Parathyroid adenoma (tissue), 2 donors: ENCODE measurements at regions not wholly inside any gene's neighbourhood (a gene's known extent, or its start where the extent isn't known, plus 50 kb on each side); places are given as distances from the start of the nearest gene placed in this dataset.
"Not testable (repeated sequence)": the region's sequence is repeated elsewhere in the genome, so short reads cannot be mapped to it uniquely, and the experiment has no call there.

Experiments used
- H2AFZ ChIP-seq: fragments of 300-600 bp; sonication (generic); one replicate; pipeline ENCODE4 v1.7.0; 2017; ENCODE audit warnings: antibody characterized with exemption, mild to moderate bottlenecking
- H3K27ac ChIP-seq: fragments of 300-600 bp; sonication (generic); one replicate; pipeline ENCODE4 v1.7.0; 2017
- H3K27me3 ChIP-seq: fragments of 300-600 bp; sonication (generic); one replicate; pipeline ENCODE4 v1.7.0; 2017; ENCODE audit warnings: low read length; ENCODE audit not compliant: control insufficient read depth, insufficient read depth
- H3K36me3 ChIP-seq: fragments of 300-600 bp; sonication (generic); one replicate; pipeline ENCODE4 v1.7.0; 2017; ENCODE audit warnings: low read length; ENCODE audit not compliant: control insufficient read depth, insufficient read depth
- H3K4me1 ChIP-seq: fragments of 300-600 bp; sonication (generic); one replicate; pipeline ENCODE4 v1.7.0; 2017; ENCODE audit warnings: control low read depth
- H3K4me2 ChIP-seq: fragments of 300-600 bp; sonication (generic); one replicate; pipeline ENCODE4 v1.7.0; 2017; ENCODE audit warnings: low read length
- H3K4me3 ChIP-seq: fragments of 300-600 bp; sonication (generic); one replicate; pipeline ENCODE4 v1.7.0; 2017; ENCODE audit warnings: low read depth, low read length
- H3K79me2 ChIP-seq: fragments of 300-600 bp; sonication (generic); one replicate; pipeline ENCODE4 v1.7.0; 2017; ENCODE audit warnings: control low read depth
- H3K9ac ChIP-seq: fragments of 300-600 bp; sonication (generic); one replicate; pipeline ENCODE4 v1.7.0; 2017; ENCODE audit warnings: mild to moderate bottlenecking
- H3K9me3 ChIP-seq: fragments of 300-600 bp; sonication (generic); one replicate; pipeline ENCODE4 v1.7.0; 2017; ENCODE audit warnings: low read length; ENCODE audit not compliant: control insufficient read depth
- CTCF ChIP-seq: fragments of 300-600 bp; sonication (generic); IDR thresholded peaks from one replicate; pipeline ENCODE4 v1.7.0; 2017; ENCODE audit warnings: antibody characterized with exemption, mild to moderate bottlenecking
- donor health status: primary hyperparathyroidism.

- no peak for TF ChIP-seq CTCF
- H3K4me3 ChIP-seq = no peak overlapping the region
- no peak overlapping the region for H2AFZ ChIP-seq
- no peak overlapping the region for H3K27ac ChIP-seq
- no peaks in the 10 kb centered on the region for H3K79me2 ChIP-seq
- no peaks in the 10 kb centered on the region for H3K4me1 ChIP-seq
- H3K4me2 ChIP-seq = no peak overlapping the region
- H3K36me3 ChIP-seq = no peaks in the 10 kb centered on the region
- H3K9ac ChIP-seq = no peak overlapping the region
- H3K9me3 ChIP-seq = no peaks in the 10 kb centered on the region
- no peaks in the 10 kb centered on the region for H3K27me3 ChIP-seq
Measured at GRCh38 chr5:68067976-68068603, 147.5 kb upstream of the PIK3R1 start.

- Histone ChIP-seq H3K4me1 (no peaks in the 10 kb centered on the region), H3K4me3 (no peak overlapping the region), H3K27ac (no peak overlapping the region), H3K27me3 (no peaks in the 10 kb centered on the region), H3K9me3 (no peaks in the 10 kb centered on the region), H2AFZ (no peak overlapping the region), H3K9ac (no peak overlapping the region), H3K36me3 (no peaks in the 10 kb centered on the region), H3K4me2 (no peak overlapping the region), H3K79me2 (no peaks in the 10 kb centered on the region)
- TF ChIP-seq CTCF = no peak
Measured at GRCh38 chr5:68067291-68067690, 148.3 kb upstream of the PIK3R1 start.

- H3K9me3 ChIP-seq = no peaks in the 10 kb centered on the region
- no peak for TF ChIP-seq CTCF
- H3K36me3 ChIP-seq = no peaks in the 10 kb centered on the region
- no peak overlapping the region for H3K4me2 ChIP-seq
- no peaks in the 10 kb centered on the region for H3K27me3 ChIP-seq
- H3K9ac ChIP-seq = no peak overlapping the region
- no peak overlapping the region for H3K27ac ChIP-seq
- no peaks in the 10 kb centered on the region for H3K4me1 ChIP-seq
- no peaks in the 10 kb centered on the region for H3K79me2 ChIP-seq
- H2AFZ ChIP-seq = no peak overlapping the region
- H3K4me3 ChIP-seq = no peak overlapping the region
Measured at GRCh38 chr5:68066277-68066955, 149.1 kb upstream of the PIK3R1 start.

- H3K79me2 ChIP-seq, H3K27me3 ChIP-seq, H2AFZ ChIP-seq, H3K4me1 ChIP-seq, H3K27ac ChIP-seq, H3K9ac ChIP-seq, H3K36me3 ChIP-seq, H3K4me2 ChIP-seq, H3K4me3 ChIP-seq, H3K9me3 ChIP-seq: not testable (repeated sequence)
Measured at GRCh38 chr5:68065321-68065720, 150.2 kb upstream of the PIK3R1 start.

- no peaks in the 10 kb centered on the region for H3K27me3 ChIP-seq
- no peaks in the 10 kb centered on the region for H3K79me2 ChIP-seq
- TF ChIP-seq CTCF = no peak
- H3K27ac ChIP-seq = no peak overlapping the region
- H3K4me2 ChIP-seq = no peak overlapping the region
- no peak overlapping the region for H3K4me3 ChIP-seq
- no peak overlapping the region for H3K9ac ChIP-seq
- H3K36me3 ChIP-seq = no peaks in the 10 kb centered on the region
- H2AFZ ChIP-seq = no peak overlapping the region
- no peaks in the 10 kb centered on the region for H3K9me3 ChIP-seq
- H3K4me1 ChIP-seq = no peaks in the 10 kb centered on the region
Measured at GRCh38 chr5:68060382-68060781, 155.2 kb upstream of the PIK3R1 start.
